ENCODE measurements at regions not wholly inside any gene's neighbourhood (a gene's known extent, or its start where the extent isn't known, plus 50 kb on each side); places are given as distances from the start of the nearest gene placed in this dataset.

DNA sequence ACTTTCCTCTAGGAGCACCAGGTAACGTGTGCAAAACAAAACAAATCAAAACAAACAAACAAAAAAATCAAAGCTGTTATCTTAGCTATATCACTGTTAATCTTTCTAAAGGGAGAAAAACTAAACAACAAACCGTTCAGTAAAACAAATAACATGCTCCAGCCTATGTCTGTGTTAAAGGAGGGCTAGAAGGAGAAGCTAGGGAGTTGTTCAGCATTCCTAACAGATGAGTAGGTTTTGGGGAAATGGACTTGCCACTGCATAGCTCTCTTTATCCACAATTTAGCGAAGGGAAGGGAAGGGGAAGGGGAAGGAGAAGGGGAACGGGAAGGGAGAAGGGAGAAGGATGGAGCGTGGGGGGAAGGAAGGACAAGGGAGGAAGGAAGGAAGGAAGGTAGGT, 134.2 kb upstream of the AKR1E2 start:
- H3K4me3 ChIP-seq, result no peak overlapping the region
- in situ Hi-C loops (cut with MboI; ENCODE audit: low pct_ligation_motif_present in 1 of 4, low pct_unique_long_range_greater_than_20kb in 1 of 4, low sequenced_read_pairs in 3 of 4) (no loop called here), intact Hi-C loops (cut with DNase I; ENCODE audit: low total_unique reads) (no loop called here)
- no peaks in the 10 kb centered on the region for H3K36me3 ChIP-seq
- no peak overlapping the region for H3K27ac ChIP-seq
- no peaks in the 10 kb centered on the region for H3K4me1 ChIP-seq
- no peak for DNase-seq
- 69 to 81% methylated on average over 2 to 4 of the region's 5 CpGs for WGBS, 2 donors (ENCODE audit: low coverage in 1 of 2)
- no peaks in the 10 kb centered on the region for H3K27me3 ChIP-seq
- H3K9me3 ChIP-seq, result no peaks in the 10 kb centered on the region
- TF ChIP-seq EP300 (IDR thresholded peaks at IDR 0.05; ENCODE audit: low read depth) (no peak), POLR2AphosphoS5 (IDR thresholded peaks at IDR 0.05) (no peak), POLR2A (IDR thresholded peaks at IDR 0.05) (no peak)
- TF ChIP-seq, protein P1, sequence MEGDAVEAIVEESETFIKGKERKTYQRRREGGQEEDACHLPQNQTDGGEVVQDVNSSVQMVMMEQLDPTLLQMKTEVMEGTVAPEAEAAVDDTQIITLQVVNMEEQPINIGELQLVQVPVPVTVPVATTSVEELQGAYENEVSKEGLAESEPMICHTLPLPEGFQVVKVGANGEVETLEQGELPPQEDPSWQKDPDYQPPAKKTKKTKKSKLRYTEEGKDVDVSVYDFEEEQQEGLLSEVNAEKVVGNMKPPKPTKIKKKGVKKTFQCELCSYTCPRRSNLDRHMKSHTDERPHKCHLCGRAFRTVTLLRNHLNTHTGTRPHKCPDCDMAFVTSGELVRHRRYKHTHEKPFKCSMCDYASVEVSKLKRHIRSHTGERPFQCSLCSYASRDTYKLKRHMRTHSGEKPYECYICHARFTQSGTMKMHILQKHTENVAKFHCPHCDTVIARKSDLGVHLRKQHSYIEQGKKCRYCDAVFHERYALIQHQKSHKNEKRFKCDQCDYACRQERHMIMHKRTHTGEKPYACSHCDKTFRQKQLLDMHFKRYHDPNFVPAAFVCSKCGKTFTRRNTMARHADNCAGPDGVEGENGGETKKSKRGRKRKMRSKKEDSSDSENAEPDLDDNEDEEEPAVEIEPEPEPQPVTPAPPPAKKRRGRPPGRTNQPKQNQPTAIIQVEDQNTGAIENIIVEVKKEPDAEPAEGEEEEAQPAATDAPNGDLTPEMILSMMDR (IDR thresholded peaks at IDR 0.05), result no peak

DNA sequence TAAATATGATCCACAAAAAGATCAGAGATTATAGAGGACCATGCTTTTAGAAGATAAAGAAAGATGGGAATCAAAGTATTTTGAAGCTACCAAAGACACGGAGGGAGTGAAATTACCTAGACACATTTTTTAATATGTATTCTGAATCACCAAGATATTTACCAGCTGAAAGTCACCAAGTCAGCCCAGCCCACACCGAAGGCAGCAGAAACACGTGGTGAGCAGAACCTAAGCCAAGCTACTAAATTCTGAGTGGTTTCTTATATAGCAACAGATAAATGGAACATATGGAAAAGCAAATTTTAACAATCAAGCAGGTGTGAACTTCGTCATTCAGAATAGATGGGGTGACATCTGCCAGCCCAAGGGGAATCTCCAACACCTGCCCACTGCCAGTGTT, 134.7 kb upstream of the AKR1E2 start:
- Histone ChIP-seq H3K27ac (no peak overlapping the region), H3K27me3 (no peaks in the 10 kb centered on the region), H3K36me3 (no peaks in the 10 kb centered on the region), H3K9me3 (no peaks in the 10 kb centered on the region), H3K4me1 (no peaks in the 10 kb centered on the region), H3K4me3 (no peak overlapping the region)
- in situ Hi-C loops (cut with MboI; ENCODE audit: low pct_ligation_motif_present in 1 of 4, low pct_unique_long_range_greater_than_20kb in 1 of 4, low sequenced_read_pairs in 3 of 4) (no loop called here), intact Hi-C loops (cut with DNase I; ENCODE audit: low total_unique reads) (no loop called here)
- TF ChIP-seq EP300 (IDR thresholded peaks at IDR 0.05; ENCODE audit: low read depth), result no peak
- TF ChIP-seq POLR2AphosphoS5 (IDR thresholded peaks at IDR 0.05), result no peak
- TF ChIP-seq POLR2A (IDR thresholded peaks at IDR 0.05), result no peak
- TF ChIP-seq, protein P1 (IDR thresholded peaks at IDR 0.05), result no peak
- 78% methylated on average over 4 of the region's 4 CpGs for WGBS, 2 donors (ENCODE audit: low coverage in 1 of 2)
- DNase-seq, result no peak

DNA sequence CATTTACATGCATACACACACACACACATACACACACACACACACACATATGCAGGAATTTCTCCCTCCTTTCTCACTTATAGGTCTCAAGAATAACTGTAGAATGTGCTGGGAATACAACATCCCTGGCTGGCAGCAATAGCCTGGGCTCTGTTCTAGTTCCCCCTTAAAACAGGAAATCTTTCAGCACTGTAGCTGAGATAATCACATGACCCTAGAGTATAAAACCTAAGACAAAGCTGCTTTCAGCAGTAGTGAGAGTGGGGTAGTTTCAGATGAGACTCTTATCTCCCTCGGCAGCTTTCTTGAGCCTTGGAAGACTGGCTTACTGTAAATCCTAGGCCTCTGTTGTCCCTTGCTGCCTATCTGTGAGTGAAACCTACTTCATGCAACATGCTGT, 137.4 kb upstream of the AKR1E2 start:
- no peaks in the 10 kb centered on the region for H3K36me3 ChIP-seq
- no peak overlapping the region for H3K27ac ChIP-seq
- WGBS, 2 donors (ENCODE audit: low coverage in 1 of 2), result 57% methylated on average over 1 of the region's 1 CpG; no CpG with 5 or more reads in 1 of the 2 donors
- no peak overlapping the region for H3K4me3 ChIP-seq
- no peak for TF ChIP-seq POLR2AphosphoS5 (IDR thresholded peaks at IDR 0.05)
- TF ChIP-seq EP300 (IDR thresholded peaks at IDR 0.05; ENCODE audit: low read depth), result no peak
- TF ChIP-seq, protein P1 (IDR thresholded peaks at IDR 0.05), result no peak
- TF ChIP-seq POLR2A (IDR thresholded peaks at IDR 0.05), result no peak
- in situ Hi-C loops (cut with MboI; ENCODE audit: low pct_ligation_motif_present in 1 of 4, low pct_unique_long_range_greater_than_20kb in 1 of 4, low sequenced_read_pairs in 3 of 4) (no loop called here), intact Hi-C loops (cut with DNase I; ENCODE audit: low total_unique reads) (no loop called here)
- no peaks in the 10 kb centered on the region for H3K4me1 ChIP-seq
- H3K27me3 ChIP-seq, result no peaks in the 10 kb centered on the region
- H3K9me3 ChIP-seq, result no peaks in the 10 kb centered on the region
- DNase-seq, result no peak

- H3K9me3 ChIP-seq, result no peaks in the 10 kb centered on the region
- TF ChIP-seq, protein P1 (IDR thresholded peaks at IDR 0.05), result no peak
- TF ChIP-seq POLR2AphosphoS5 (IDR thresholded peaks at IDR 0.05), result no peak
- TF ChIP-seq POLR2A (IDR thresholded peaks at IDR 0.05), result no peak
- no peak for TF ChIP-seq EP300 (IDR thresholded peaks at IDR 0.05; ENCODE audit: low read depth)
- in situ Hi-C loops (cut with MboI; ENCODE audit: low pct_ligation_motif_present in 1 of 4, low pct_unique_long_range_greater_than_20kb in 1 of 4, low sequenced_read_pairs in 3 of 4), result no loop called here
- H3K36me3 ChIP-seq, result no peaks in the 10 kb centered on the region
- H3K4me3 ChIP-seq, result no peak overlapping the region
- H3K4me1 ChIP-seq, result no peaks in the 10 kb centered on the region
- no peaks in the 10 kb centered on the region for H3K27me3 ChIP-seq
- 58 to 65% methylated on average over 3 of the region's 3 CpGs for WGBS, 2 donors (ENCODE audit: low coverage in 1 of 2)
- intact Hi-C loops (cut with DNase I; ENCODE audit: low total_unique reads), result no loop called here
- H3K27ac ChIP-seq, result no peak overlapping the region
- DNase-seq, result no peak
Measured at GRCh38 chr10:4688168-4688567, 137.8 kb upstream of the AKR1E2 start.
